ENCODE measurements at regions not wholly inside any gene's neighbourhood (a gene's known extent, or its start where the extent isn't known, plus 50 kb on each side); places are given as distances from the start of the nearest gene placed in this dataset.

- Histone ChIP-seq H3K27ac (ENCODE audit: insufficient read length, low read depth, low read length) (no peak overlapping the region), H2BK15ac (ENCODE audit: low read depth, low read length) (no peak overlapping the region), H4K20me1 (ENCODE audit: control insufficient read depth, insufficient read depth, insufficient read length) (no peaks in the 10 kb centered on the region), H3T11ph (ENCODE audit: low read length) (no peak overlapping the region), H3K79me1 (ENCODE audit: insufficient read depth, low read depth, low read length, poor library complexity, severe bottlenecking) (no peaks in the 10 kb centered on the region), H3K9ac (ENCODE audit: extremely low read depth, insufficient read length, low read length) (no peak overlapping the region), H3K4ac (ENCODE audit: low read depth, low read length) (no peak overlapping the region), H2AK5ac (ENCODE audit: insufficient read length, low read length) (no peak overlapping the region), H4K91ac (ENCODE audit: insufficient read length, low read depth, low read length) (no peak overlapping the region), H2BK20ac (ENCODE audit: low read depth, low read length, poor library complexity, severe bottlenecking) (no peak overlapping the region), H2AFZ (ENCODE audit: low read length) (no peak overlapping the region), H3K23ac (ENCODE audit: insufficient read length, low read depth, low read length) (no peak overlapping the region), H3K14ac (ENCODE audit: insufficient read depth, low read length) (no peak overlapping the region), H3K9me3 (ENCODE audit: control insufficient read depth, low read depth, low read length) (no peaks in the 10 kb centered on the region), H3K18ac (ENCODE audit: insufficient read length, low read depth, low read length) (no peak overlapping the region), H3K23me2 (ENCODE audit: insufficient read length, low read depth, low read length, poor library complexity, severe bottlenecking) (no peaks in the 10 kb centered on the region), H3K79me2 (ENCODE audit: insufficient read depth, low read length) (no peaks in the 10 kb centered on the region), H2BK12ac (ENCODE audit: insufficient read length, low read depth, low read length) (no peak overlapping the region), H4K8ac (replicated peaks; ENCODE audit: insufficient read length, low read depth, low read length) (no peak overlapping the region), H3K4me1 (ENCODE audit: insufficient read depth, low read length) (no peaks in the 10 kb centered on the region), H3K4me2 (ENCODE audit: insufficient read depth, insufficient read length, low read length) (no peak overlapping the region), H3K56ac (ENCODE audit: insufficient read length, low read depth, low read length) (no peak overlapping the region), H4K5ac (ENCODE audit: insufficient read length, low read depth, low read length) (no peak overlapping the region), H2BK5ac (ENCODE audit: insufficient read length, low read length) (no peak overlapping the region), H2BK120ac (ENCODE audit: low read depth, low read length, poor library complexity, severe bottlenecking) (no peak overlapping the region), H3K27me3 (ENCODE audit: insufficient read depth, low read length) (no peaks in the 10 kb centered on the region)
- no peak overlapping the region for H3K4me3 Mint-ChIP-seq
- TF ChIP-seq, protein P1, sequence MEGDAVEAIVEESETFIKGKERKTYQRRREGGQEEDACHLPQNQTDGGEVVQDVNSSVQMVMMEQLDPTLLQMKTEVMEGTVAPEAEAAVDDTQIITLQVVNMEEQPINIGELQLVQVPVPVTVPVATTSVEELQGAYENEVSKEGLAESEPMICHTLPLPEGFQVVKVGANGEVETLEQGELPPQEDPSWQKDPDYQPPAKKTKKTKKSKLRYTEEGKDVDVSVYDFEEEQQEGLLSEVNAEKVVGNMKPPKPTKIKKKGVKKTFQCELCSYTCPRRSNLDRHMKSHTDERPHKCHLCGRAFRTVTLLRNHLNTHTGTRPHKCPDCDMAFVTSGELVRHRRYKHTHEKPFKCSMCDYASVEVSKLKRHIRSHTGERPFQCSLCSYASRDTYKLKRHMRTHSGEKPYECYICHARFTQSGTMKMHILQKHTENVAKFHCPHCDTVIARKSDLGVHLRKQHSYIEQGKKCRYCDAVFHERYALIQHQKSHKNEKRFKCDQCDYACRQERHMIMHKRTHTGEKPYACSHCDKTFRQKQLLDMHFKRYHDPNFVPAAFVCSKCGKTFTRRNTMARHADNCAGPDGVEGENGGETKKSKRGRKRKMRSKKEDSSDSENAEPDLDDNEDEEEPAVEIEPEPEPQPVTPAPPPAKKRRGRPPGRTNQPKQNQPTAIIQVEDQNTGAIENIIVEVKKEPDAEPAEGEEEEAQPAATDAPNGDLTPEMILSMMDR (conservative IDR thresholded peaks at IDR 0.05): no peak
- H3K27me3 Mint-ChIP-seq (ENCODE audit: low read depth): no peaks in the 10 kb centered on the region
- no peak overlapping the region for H3K27ac Mint-ChIP-seq
- H3K36me3 Mint-ChIP-seq (ENCODE audit: insufficient read depth in 1 of 3, low read depth in 3 of 3): no peaks in the 10 kb centered on the region
- H3K4me1 Mint-ChIP-seq: no peaks in the 10 kb centered on the region
- H3K9me3 Mint-ChIP-seq: no peaks in the 10 kb centered on the region; a peak in 1 of 5 replicates
- no peak for DNase-seq
- no CpG with 5 or more reads among the region's 2 CpGs for WGBS (ENCODE audit: extremely low coverage, insufficient read length, low lambda C conversion rate)
Observed at GRCh38 chr3:110349295-110349694, 722.3 kb upstream of the NECTIN3 start.

Measured in H9 (cell line).